NCI-H510A treated with DMSO at 0.1 percent for 48 hours (cell line): ENCODE measurements at regions not wholly inside any gene's neighbourhood (a gene's known extent, or its start where the extent isn't known, plus 50 kb on each side); places are given as distances from the start of the nearest gene placed in this dataset.
"Not testable (repeated sequence)": the region's sequence is repeated elsewhere in the genome, so short reads cannot be mapped to it uniquely, and the experiment has no call there.

Experiments used
- DNase-seq: peaks from one replicate; lab custom pipeline; 2025; lab: John Stamatoyannopoulos, UW

DNA sequence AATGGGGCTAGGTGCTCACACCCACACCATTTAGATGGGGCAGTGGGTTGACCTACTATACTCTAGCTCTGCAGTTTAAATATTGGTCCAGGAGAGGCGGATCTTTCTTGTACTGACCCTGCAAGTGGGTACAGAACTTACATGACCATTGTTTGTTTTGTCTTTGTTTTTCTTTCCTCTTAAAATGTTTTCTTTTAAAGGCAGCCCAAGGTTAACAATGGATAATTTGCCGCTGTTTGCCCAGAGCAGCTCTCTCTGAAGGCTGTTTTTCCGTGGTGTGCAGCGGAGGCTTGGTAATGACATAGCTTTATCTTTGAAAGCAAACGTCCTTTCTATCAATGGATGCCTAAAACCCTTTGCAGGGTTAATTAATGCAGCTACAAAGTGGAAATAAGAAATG lies 133.3 kb upstream of the MEX3C start:
- no peak for DNase-seq

DNA sequence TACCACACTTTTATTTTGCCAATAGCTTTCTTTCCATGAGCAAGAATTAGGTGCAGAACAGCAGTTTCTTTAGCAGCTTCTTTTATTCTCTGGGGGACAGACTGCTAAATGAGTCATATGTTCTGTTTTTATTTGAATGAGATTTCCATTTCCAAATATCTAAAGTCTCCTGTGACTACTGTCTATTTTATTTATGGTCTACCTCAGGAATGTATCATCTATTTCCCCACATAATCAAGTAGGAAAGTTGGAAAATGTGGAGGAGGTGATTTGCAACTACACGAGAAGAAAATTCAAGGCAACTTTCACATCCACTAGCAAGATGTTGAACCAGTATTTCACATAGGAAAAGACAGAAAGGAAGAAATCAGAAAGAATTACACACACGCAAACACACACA lies 139.9 kb upstream of the MEX3C start:
- no peak for DNase-seq

DNA sequence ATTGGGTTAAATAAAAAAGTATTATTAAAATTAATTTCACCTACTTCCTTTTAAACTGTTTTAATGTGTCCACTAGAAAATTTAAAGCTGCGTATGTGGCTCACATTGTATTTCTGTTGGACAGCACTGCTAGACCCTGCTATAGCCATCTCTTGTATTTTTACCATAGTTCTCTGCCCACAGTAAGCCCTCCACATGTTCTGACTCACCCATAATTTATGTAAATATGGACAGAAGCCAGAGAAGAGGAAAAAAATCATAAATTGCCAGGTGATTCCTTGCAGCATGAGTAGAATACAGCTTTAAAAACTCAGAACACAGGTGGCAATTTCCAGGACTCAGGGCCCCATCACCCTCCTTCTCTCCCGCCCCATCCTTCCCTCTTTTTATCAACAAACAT lies 142.4 kb upstream of the MEX3C start:
- no peak for DNase-seq

DNA sequence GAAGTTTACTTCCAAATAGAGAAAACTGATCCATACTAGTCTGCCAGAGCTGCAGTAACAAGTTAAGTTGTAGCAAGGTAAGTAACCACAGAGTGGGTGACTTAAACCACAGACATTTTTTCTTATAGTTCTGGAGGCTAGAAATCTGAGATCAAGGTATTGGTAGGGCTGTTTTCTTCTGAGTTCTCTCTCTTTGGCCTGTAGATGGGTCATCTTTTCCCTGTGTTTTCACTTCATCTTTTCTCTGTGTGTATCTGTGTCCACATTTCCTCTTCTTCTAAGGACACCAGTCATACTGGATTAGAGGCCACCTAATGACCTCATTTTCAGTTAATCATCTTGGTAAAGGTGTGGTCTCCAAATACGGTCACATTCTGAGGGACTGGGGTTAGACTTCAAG lies 142.9 kb upstream of the MEX3C start:
- DNase-seq: no peak

DNA sequence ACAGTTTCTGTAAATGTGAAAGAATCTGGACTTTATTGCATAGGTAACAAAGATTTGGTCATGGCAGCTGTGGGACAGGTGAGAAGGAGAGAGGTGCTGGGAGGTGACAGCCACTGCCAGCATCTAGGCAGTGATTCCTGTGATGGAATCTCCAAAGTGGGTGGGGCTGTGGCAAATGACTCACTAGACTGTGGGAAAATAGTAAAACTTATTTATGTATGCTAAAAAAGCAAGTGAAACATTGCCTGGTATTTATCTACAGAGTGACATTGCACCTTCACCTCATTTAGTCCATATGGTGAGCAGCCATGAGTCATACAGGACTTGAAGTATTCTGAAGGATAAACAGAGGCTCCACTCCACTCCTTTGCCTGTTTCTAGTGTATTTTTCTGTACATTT lies 145.3 kb upstream of the MEX3C start:
- no peak for DNase-seq

DNA sequence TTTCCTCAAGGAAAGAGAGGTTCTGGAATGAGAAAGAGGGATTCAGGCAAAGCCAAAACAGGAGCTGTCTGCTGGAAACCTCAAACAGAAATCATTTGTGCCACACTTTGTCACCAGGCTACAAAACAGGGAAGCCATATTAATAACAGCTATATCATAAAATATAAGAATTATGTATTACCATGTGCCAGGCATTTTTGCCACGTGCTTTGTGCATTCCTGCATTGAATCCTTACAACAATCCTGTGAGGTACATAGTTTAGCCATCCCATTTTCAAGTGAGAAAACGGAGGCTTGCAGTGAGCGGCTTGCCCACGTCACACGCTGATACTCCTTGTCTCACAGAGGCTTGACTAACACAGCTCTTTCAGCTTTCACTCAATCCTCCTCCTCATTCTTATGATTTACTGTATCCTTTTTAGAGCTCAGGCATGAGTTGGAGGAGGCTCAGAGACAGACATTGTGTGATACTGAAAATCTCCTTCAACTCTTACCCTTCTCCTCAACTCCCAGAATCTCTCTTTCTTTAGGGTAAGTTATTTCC lies 148.4 kb upstream of the MEX3C start:
- no peak for DNase-seq

DNA sequence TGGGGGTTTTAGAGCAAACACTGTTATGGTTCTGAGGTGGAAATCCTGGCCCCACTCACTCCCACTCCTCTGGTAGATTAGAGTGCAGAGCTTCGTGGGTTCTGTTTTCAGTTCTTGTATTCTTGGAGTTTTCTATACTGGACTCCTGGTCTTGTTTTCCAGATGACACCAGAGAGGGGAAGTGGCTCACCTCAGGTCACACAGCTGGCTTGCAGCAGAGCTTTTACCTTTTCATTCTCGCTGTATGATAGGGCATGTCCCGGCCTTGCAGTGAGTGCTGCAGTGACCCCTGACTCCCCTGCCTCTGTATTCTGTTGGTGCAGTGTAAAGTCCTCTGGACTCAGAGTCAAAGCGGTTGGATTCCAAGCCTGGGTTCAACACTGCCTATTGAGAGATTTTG lies 148.9 kb upstream of the MEX3C start:
- no peak for DNase-seq

DNA sequence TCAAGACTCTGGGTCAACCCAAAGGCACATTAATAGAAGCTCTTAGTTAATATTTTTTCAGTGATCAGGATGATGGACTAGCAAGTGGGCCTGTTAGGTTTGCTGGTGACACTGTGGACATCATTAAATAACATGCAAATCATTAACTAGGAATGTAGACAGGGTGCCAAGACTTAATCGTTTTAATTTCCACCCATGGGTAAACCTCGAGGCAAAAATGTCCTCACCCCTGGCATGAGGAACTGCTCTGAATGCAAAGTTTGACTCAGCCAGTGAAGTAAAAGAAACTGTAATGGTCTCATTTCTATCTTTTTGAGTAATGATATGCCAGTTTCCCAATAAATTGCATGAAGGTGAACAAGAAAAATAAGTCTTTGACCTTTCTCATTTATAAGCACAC lies 152.6 kb upstream of the MEX3C start:
- DNase-seq: no peak

DNA sequence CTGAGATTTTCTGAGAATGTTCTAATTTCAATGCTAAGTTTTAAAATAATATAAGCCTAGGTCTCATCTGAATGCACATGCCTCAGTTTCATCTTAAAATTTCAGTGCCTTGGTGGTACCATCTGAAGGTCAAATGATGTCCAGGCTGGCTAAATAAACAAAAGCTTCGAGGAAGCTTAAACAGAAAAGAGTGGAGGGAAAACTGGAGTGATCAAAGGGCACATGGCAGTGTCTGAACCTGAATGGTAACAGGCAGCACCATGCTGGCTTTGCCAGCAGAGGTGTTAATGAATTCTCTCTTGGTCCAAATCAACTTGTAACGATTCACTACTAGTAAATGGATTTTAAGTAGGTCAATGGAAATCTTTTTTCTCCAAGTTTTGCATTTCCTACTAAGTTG lies 158.4 kb upstream of the MEX3C start:
- DNase-seq: no peak

DNA sequence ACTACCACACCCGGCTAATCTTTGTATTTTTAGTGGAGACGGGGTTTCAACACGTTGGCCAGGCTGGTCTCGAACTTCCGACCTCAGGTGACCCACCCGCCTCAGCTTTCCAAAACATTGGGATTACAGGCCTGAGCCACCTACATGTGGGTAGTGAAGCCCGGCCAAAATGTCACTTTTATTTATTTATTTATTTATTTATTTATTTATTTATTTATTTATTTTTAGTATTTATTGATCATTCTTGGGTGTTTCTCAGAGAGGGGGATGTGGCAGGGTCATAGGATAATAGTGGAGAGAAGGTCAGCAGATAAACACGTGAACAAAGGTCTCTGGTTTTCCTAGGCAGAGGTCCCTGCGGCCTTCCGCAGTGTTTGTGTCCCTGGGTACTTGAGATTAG lies 162.8 kb upstream of the MEX3C start:
- not testable (repeated sequence) for DNase-seq

DNA sequence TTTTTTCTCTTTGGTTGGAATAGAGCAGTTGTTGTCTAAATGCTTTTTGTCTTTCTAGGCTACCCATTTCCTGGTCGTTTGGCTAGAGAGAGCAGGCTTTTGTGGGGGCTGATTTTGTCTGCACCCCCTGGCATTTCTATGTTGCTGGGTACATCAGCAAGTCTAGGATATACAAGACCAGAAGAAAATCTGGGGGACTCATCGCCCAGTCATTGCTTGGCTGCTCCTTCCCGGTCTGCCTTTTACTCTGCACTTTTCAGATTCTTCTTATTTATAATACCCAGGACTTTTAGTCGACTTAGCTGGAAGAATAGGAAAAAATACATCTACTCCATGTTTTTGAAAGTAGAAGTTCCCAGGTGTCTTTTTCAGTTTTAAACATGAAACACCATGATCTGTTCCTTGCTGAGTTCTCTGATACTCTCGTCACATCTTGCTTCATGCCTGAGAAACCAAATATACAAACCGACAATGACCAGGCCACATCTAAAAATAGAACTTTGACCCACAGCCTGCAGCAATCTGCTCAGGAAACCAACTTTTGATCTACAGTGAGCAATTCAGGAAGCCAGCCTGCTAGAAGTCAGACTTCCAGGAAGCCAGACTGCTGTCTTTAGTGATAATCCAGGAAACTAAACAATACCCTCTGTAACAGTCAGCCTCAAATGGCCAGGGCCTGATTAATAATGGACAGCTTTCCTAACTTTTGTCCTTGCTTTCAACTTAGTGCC lies 163.8 kb upstream of the MEX3C start:
- no peak for DNase-seq

DNA sequence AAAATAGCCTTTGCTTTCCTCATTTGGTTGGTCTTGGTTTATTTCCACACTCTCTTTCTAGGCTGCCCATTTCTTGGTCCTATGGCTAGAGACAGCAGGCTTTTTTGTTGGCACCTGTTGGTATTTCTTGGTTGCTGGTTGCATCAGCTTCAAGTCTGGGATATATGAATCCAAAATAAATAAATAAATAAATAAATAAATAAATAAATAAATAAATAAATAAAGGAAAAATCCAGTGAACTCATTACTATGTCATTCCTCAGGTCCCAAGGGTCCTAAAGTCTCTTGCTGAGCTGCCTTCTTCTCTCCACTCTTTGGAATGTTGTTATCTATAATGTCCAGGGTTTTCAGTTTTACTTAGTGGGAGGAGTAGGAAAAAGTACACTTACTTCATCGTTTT lies 165.9 kb upstream of the MEX3C start:
- DNase-seq: no peak

DNA sequence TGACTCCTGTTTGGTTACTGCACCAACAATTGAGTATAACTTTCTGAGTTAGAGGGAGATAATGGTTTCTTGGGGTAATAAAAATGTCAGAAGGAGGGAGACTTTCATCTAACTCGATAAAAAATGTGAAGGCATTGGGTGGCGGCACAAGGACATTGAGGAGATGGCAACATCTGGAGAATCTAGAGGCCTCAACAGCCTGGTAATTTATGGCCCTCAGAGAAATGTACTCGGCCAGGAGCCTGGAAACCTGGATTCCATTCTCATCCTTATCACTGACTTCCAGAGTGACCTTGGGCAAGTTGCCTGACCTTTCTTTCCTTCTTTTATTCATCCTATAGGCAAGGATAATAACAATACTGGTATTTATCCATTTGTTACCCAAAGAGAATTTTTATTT lies 173.5 kb upstream of the MEX3C start:
- no peak for DNase-seq

DNA sequence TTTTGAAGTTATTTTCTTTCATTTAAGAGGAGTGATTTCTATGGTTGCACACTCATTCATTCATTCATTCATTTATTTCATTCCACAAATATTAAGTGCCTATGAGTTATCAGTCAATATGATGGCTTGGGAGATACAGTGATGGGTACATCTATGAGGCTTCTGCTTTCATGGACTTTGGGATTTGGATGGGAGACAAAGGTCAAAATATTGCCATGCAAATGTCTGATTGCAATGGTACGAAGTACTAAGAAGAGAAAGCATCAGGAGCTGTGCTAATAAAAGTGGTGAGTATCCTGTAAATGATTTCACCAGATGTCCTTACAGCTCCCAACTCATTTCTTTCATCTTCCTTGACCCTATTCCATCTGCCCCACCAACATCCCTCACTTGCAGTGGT lies 174.4 kb upstream of the MEX3C start:
- no peak for DNase-seq

DNA sequence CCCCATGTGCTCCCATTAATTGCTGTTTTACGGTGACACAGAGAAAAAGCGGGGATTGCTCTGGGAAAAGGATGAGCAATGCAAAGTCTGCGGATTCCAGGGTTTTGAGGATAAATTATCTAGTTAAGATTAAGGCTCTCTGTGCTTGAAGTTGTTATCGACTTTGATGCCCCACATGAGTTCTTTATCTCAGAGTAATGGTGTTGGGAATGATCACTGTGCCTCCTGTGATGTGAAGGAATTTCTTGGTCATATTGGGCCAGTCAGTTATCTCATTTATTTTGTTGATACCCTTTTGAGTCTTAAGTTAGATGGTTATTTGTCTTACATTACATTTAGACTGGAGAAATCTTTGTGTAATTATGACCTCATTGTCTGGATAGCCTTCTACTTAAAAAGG lies 184.6 kb upstream of the MEX3C start:
- DNase-seq: no peak

DNA sequence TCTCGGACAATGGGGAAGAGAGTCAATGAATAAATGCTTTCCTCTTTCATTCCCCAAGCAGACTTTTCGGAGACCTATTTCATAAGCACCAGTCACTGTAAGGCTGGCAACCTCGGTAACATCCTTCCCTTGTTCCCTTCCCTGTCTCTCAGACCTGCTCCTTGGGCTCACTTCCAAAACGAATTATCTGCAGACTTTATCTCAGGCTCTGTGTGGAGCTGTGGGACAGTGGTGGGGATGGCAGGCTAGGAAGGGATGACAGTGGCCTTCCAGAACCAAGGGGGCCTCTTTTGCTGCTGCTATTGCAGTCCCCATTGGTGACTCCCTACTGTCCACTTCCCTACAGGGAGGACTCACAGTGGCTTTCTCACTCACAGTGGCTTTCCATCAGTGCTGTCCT lies 185.6 kb upstream of the MEX3C start:
- no peak for DNase-seq

DNA sequence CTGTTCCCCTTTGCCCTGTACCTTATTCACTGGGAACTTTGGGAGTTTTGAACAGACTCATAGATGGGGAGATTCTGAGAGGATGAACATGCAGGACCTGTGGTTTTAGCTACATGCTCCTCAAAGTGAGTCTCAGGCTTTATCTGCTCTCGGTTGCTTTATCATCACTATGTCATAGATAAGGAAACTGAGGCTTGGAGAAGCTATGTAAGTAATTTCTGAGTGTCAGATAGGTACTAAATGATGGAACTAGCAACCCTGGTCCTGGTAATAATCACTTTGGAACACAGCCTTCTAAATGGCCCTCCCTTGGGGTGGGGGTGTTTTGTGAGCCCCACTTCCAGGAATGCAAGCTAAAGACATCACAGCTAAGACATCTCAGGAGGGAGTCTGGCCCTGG lies 186.2 kb upstream of the MEX3C start:
- DNase-seq: no peak

DNA sequence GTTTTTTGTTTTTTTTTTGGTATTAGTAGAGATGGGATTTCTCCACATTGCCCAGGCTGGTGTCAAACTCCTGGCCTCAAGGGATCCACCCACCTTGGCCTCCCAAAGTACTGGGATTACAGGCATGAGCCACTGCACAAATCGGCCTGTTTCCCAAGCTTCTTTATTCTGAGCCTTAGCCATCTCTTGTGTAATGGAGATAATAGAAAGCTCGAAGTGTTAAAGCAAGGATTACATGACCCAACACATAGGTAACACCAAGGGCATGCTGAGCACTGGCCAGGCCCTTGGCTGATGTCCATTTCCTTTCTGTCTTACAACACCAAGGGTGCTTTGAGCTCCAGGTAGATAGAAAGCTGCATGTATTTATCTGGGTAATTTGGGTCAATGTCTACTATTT lies 187.8 kb upstream of the MEX3C start:
- DNase-seq: no peak

DNA sequence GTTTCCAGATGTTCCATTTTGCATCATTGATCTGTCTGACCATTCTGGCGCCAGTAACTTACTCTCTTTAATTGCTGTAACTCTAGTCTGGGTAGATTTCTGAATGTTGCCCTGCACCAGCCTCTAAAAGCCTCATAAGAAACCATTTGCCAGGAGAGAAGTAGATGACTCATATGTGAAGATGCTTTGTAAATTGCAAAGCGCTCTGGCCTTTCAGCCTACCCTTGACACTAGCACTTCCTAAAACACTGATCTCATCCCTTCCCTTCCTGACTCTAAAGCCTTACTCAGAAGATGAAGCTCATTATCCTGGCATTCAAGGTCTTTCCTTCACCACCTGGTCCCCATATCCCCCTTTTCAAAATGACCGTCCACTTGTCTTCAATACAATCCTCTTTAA lies 193.2 kb upstream of the MEX3C start:
- DNase-seq: no peak

DNA sequence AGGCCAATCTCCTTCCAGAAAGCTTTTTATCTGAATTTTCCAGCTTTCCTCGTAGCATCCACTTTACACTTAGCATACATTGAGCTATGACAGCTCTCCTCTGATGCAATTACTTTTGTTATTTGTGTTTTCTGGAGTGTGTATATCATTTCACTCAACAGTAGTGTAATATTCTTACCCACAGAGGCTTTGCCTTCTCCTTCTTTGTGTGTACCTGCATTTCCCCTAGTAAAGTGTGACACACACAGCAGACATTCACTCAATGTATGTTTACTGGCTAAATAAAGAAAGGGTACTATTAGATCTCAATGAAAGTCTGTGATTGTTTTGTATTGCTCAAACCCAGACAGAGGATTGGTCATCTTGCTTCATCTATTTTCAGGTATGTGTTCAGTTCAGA lies 193.7 kb upstream of the MEX3C start:
- no peak for DNase-seq

DNA sequence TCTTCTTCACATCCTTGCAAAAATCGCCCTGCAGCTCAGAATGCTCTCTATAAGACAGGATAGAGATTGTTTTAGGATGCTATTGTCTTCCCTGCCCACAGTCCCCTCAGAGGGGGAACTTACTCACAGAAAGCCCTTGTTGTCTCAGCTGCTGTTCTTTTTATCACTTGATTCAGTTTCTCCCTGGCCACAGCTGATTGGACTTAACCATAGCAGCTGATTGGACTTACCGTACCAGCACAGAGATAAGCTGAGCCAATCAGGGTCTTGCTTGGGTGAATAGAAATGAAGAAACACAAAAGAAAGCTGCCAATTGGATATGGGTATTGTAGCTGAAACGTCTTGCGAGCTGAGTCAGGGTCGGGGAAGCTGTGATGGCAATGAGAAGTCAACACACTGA lies 194.2 kb upstream of the MEX3C start:
- DNase-seq: no peak

DNA sequence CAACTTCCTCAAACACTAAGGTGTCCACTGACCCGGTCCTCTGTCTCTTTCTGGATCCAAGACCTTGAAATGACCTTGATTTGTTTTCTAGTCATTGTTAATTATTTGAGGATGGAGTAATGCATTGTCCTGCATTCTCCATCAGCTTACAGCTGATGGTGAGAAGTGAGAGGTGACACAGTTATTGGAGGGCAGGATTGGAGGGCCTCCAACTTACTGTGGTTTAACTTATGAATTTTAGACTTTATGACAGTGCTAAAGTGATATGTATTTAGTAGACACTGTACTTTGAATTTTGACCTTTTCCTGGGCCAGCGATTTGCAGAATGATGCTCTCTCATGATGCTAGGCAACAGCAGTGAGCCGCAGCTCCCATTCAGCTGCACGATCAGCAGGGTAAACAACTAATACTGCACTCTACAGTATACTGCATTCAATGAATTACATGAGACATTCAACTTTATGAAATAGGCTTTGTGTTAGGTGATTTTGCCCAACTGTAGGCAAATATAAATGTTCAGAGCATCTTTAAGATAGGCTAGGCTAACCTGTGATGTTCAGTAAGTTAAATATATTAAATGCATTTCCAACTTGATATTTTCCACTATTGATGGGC lies 200.0 kb upstream of the MEX3C start:
- no peak for DNase-seq

DNA sequence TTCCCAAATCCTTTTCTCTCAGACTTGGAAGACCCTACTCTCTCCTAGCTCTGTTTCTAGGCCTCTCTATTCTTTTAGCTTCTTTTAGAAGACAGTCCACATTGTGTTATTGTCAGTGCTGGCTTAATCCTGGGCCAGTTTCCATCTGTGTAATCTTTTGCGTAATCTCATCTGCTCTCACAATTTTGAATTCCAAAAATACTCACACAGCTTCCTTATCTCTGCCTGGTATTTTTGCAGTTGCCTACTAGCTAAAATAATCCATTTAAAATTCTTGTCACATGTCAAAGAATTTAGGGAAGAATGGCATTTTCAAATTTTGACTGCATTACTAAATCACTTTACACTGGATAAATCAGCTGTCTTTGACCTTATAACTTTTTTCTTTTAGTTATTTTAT lies 200.6 kb upstream of the MEX3C start:
- no peak for DNase-seq

DNA sequence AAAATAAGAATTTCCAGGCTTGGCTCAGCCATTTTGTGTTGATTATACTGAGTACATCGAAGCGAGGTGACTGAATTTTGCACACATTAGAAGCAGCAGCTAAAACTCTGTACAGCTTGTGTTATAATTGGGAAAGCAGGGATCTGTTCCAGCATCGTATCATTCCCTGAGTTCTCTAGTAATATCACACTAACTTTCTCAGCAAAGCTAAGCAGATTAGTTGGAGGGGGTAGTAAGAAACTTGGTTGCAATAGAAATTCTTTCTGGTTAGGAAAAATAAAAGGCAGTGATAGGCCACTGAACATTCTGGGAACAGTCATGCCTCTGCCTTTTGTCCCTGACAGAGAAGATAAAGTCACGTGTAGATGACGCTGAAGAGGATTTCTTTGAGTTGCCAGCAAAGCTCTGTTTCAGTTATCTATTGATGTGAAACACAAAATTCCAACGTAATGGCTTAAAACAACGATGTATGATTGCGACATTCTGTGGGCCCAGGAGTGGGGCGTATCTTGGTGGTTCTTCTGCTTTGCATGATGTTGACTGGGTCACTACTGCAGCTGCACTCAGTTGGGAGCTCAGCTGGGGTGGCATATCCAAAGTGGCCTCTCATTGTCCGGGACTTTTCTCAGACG lies 202.1 kb upstream of the MEX3C start:
- no peak for DNase-seq
